DND-41 (cell line): ENCODE measurements at regions not wholly inside any gene's neighbourhood (a gene's known extent, or its start where the extent isn't known, plus 50 kb on each side); places are given as distances from the start of the nearest gene placed in this dataset.

Experiments used
- ATAC-seq: fragments of 200-7000 bp; cut with Tn5 transposase; 3 replicates; pipeline ENCODE4 v1.9.1; 2021; ENCODE audit warnings: low read depth; ENCODE audit not compliant: insufficient read depth
- DNase-seq: peaks from one replicate; pipeline ENCODE4 v3.0.0-alpha.2; 2020
- H2AFZ ChIP-seq: 2 replicates; pipeline ENCODE4 v1.6.0; 2012; ENCODE audit warnings: low read depth, low read length
- H3K27ac ChIP-seq: 2 replicates; pipeline ENCODE4 v1.5.1; 2012; ENCODE audit warnings: low read length, inconsistent platforms
- H3K27me3 ChIP-seq: fragments of 200-600 bp; sonication (generic); 2 replicates; pipeline ENCODE4 v1.6.0; 2012; ENCODE audit warnings: low read length, mild to moderate bottlenecking, inconsistent platforms; ENCODE audit not compliant: insufficient read depth, poor library complexity
- H3K36me3 ChIP-seq: 2 replicates; pipeline ENCODE4 v1.5.1; 2012; ENCODE audit warnings: low read length, inconsistent platforms; ENCODE audit not compliant: insufficient read depth
- H3K4me1 ChIP-seq: 2 replicates; pipeline ENCODE4 v1.5.1; 2012; ENCODE audit warnings: mild to moderate bottlenecking, low read length; ENCODE audit not compliant: insufficient read depth
- H3K4me2 ChIP-seq: 2 replicates; pipeline ENCODE4 v1.6.0; 2012; ENCODE audit warnings: mild to moderate bottlenecking, moderate library complexity, low read length, inconsistent platforms; ENCODE audit not compliant: insufficient read depth
- H3K4me3 ChIP-seq, 2 experiments: fragments of 200-600 bp in 1 of 2; shearing (Covaris generic) in 1 of 2; 2 replicates each; pipeline ENCODE4 v1.5.1; 2012 to 2016; ENCODE audit warnings: inconsistent platforms in 2 of 2, low read length in 2 of 2, mild to moderate bottlenecking in 2 of 2, low read depth in 1 of 2, moderate library complexity in 1 of 2
- H3K79me2 ChIP-seq: 2 replicates; pipeline ENCODE4 v1.6.0; 2012; ENCODE audit warnings: low read length, inconsistent platforms; ENCODE audit not compliant: insufficient read depth
- H3K9ac ChIP-seq: 2 replicates; pipeline ENCODE4 v1.6.0; 2012; ENCODE audit warnings: low read depth, mild to moderate bottlenecking, inconsistent platforms, low read length, moderate library complexity
- H3K9me3 ChIP-seq: 2 replicates; pipeline ENCODE4 v1.5.1; 2012; ENCODE audit warnings: low read length, moderate library complexity, mild to moderate bottlenecking, inconsistent platforms; ENCODE audit not compliant: insufficient read depth, severe bottlenecking
- H4K20me1 ChIP-seq: 2 replicates; pipeline ENCODE4 v1.6.0; 2012; ENCODE audit warnings: low read length; ENCODE audit not compliant: insufficient read depth
- EZH2 ChIP-seq: IDR thresholded peaks from 3 replicates; pipeline ENCODE4 v1.6.1; 2012; ENCODE audit warnings: borderline replicate concordance, low read depth, mild to moderate bottlenecking, moderate library complexity, low read length, inconsistent platforms; ENCODE audit not compliant: severe bottlenecking
- TF ChIP-seq, protein P1 (sequence below): IDR thresholded peaks from 2 replicates; pipeline ENCODE4 v1.5.1; 2012; ENCODE audit warnings: borderline replicate concordance, low read length, moderate library complexity, mild to moderate bottlenecking; ENCODE audit not compliant: poor library complexity, severe bottlenecking; ENCODE audit errors: extremely low read depth

DNA sequence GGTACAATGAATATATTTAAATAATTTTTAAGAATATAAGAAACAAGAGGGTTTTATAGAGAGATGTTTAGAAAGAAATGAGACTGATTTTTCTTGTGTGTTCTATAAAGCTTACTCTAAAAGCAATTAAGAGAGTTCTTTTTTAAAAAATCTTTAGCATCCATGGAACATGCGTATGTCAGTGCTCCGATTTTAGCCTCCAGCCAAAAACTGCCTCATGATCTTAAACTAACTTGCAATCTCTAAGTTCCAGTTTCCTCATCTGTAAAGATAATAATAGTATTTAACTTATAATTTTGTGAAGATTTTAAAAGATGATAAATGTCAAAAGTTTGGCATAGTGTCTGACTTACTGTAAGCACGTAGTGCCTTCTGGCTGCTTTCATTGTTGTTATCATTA is 448.7 kb downstream of the EPHA4 start:
- Histone ChIP-seq H3K36me3 (no peaks in the 10 kb centered on the region), H3K9me3 (no peaks in the 10 kb centered on the region), H2AFZ (no peak overlapping the region), H3K9ac (no peak overlapping the region), H3K4me1 (no peaks in the 10 kb centered on the region), H3K27me3 (no peaks in the 10 kb centered on the region), H3K27ac (no peak overlapping the region), H3K4me3 (no peak overlapping the region), H3K79me2 (no peaks in the 10 kb centered on the region), H3K4me2 (no peak overlapping the region), H4K20me1 (no peaks in the 10 kb centered on the region)
- TF ChIP-seq EZH2: no peak
- TF ChIP-seq, protein P1, sequence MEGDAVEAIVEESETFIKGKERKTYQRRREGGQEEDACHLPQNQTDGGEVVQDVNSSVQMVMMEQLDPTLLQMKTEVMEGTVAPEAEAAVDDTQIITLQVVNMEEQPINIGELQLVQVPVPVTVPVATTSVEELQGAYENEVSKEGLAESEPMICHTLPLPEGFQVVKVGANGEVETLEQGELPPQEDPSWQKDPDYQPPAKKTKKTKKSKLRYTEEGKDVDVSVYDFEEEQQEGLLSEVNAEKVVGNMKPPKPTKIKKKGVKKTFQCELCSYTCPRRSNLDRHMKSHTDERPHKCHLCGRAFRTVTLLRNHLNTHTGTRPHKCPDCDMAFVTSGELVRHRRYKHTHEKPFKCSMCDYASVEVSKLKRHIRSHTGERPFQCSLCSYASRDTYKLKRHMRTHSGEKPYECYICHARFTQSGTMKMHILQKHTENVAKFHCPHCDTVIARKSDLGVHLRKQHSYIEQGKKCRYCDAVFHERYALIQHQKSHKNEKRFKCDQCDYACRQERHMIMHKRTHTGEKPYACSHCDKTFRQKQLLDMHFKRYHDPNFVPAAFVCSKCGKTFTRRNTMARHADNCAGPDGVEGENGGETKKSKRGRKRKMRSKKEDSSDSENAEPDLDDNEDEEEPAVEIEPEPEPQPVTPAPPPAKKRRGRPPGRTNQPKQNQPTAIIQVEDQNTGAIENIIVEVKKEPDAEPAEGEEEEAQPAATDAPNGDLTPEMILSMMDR: no peak
- ATAC-seq (no peak), DNase-seq (no peak)

DNA sequence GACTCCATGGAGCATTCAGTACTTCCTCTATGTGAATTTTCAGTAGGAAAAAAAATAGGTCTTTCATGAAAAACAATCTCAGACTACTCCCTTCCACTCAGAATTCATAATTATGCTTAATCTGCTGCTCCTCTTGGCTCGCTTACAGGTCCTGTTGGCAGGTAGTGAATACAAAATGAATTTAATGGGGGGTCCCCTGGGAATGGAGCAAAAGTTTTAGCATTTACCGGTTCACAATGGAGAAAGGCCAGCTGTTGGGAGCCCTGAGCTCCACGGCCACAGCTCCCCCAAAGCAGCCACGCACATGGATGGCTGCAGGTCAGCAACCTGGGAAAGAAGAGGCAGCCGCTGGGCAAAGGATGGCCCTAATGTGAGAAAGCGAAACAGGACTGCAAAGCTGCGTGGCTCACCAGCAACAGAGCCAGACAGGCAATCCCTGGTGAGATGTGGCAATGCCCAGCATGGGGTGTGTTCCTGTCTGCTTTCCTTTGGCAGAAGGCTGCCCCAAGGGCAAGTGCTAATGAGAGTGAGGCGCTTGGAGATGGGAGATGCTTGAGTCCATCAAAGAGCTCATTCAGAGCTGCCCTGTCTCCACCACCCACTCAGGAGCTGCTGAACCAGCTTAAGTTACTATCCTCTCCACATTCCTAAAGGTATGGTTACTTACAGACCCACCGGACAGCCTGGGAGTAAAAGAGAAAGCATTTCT is 447.4 kb downstream of the EPHA4 start:
- TF ChIP-seq, protein P1: no peak
- no peak for TF ChIP-seq EZH2
- no peaks in the 10 kb centered on the region for H3K4me1 ChIP-seq
- H3K4me2 ChIP-seq: no peak overlapping the region
- no peaks in the 10 kb centered on the region for H3K79me2 ChIP-seq
- H4K20me1 ChIP-seq: no peaks in the 10 kb centered on the region
- H3K27ac ChIP-seq: no peak overlapping the region
- no peaks in the 10 kb centered on the region for H3K9me3 ChIP-seq
- no peaks in the 10 kb centered on the region for H3K36me3 ChIP-seq
- no peak overlapping the region for H3K4me3 ChIP-seq
- ATAC-seq (no peak), DNase-seq (no peak)
- H2AFZ ChIP-seq: no peak overlapping the region
- no peaks in the 10 kb centered on the region for H3K27me3 ChIP-seq
- no peak overlapping the region for H3K9ac ChIP-seq

- no peaks in the 10 kb centered on the region for H3K36me3 ChIP-seq
- DNase-seq: no peak
- H3K4me2 ChIP-seq: no peak overlapping the region
- H3K4me1 ChIP-seq: no peaks in the 10 kb centered on the region
- no peak overlapping the region for H3K9ac ChIP-seq
- TF ChIP-seq EZH2: no peak
- TF ChIP-seq, protein P1: no peak
- no peak overlapping the region for H3K4me3 ChIP-seq
- H3K27me3 ChIP-seq: no peaks in the 10 kb centered on the region
- no peak overlapping the region for H2AFZ ChIP-seq
- H3K9me3 ChIP-seq: no peaks in the 10 kb centered on the region
- no peaks in the 10 kb centered on the region for H4K20me1 ChIP-seq
- no peak overlapping the region for H3K27ac ChIP-seq
- no peaks in the 10 kb centered on the region for H3K79me2 ChIP-seq
- no peak for ATAC-seq
Measured at GRCh38 chr2:221125691-221126090, 446.4 kb downstream of the EPHA4 start.

- Histone ChIP-seq H3K36me3 (no peaks in the 10 kb centered on the region), H3K4me1 (no peaks in the 10 kb centered on the region)
- ATAC-seq: no peak
Measured at GRCh38 chr2:221129657-221130056, 442.4 kb downstream of the EPHA4 start.

More at GRCh38 chr2:221129657-221130056, 442.4 kb downstream of the EPHA4 start:
- Histone ChIP-seq H3K4me2 (no peak overlapping the region), H3K27me3 (no peaks in the 10 kb centered on the region), H3K79me2 (no peaks in the 10 kb centered on the region), H4K20me1 (no peaks in the 10 kb centered on the region), H3K4me3 (no peak overlapping the region), H3K9me3 (no peaks in the 10 kb centered on the region), H3K27ac (no peak overlapping the region), H3K9ac (no peak overlapping the region), H2AFZ (no peak overlapping the region)
- no peak for DNase-seq
- TF ChIP-seq, protein P1: no peak
- TF ChIP-seq EZH2: no peak
